ENCODE measurements at regions not wholly inside any gene's neighbourhood (a gene's known extent, or its start where the extent isn't known, plus 50 kb on each side); places are given as distances from the start of the nearest gene placed in this dataset.

- TF ChIP-seq EZH2 (IDR thresholded peaks at IDR 0.05; ENCODE audit: insufficient read depth, poor library complexity, severe bottlenecking) (no peak), EZH2phosphoT487 (IDR thresholded peaks at IDR 0.05; ENCODE audit: insufficient read depth, low read depth) (no peak)
These were observed 154.9 kb downstream of the ZNF608 start for GRCh38 chr5:124591583-124591982.
